ENCODE measurements at regions not wholly inside any gene's neighbourhood (a gene's known extent, or its start where the extent isn't known, plus 50 kb on each side); places are given as distances from the start of the nearest gene placed in this dataset.

DNA sequence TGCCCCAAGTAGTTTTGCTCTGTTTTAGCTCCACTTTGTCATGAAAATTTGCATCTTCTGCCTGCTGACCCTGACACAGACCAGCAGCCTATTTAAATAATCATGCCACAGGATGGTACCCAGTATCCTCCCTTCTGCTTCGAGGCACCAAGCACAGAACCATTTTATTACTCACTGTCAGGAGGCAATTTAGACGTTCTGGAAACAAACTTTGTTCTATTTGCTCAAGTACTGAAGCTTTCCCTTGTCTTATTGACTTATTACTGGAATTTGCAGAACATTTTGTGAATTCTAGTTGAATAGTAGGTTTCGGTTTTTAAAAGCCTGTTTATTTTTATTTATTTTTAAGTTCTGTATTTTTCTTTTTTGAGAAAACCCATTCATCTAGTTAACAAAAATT lies 279.6 kb upstream of the GADL1 start:
- WGBS (ENCODE audit: low lambda C conversion rate), result 26% methylated on average over 3 of the region's 3 CpGs
- Histone ChIP-seq H2AFZ (ENCODE audit: low read length) (no peak overlapping the region), H3K4me3 (replicated peaks in 1 of 3; ENCODE audit: insufficient read depth in 1 of 3, low read depth in 2 of 3, low read length in 3 of 3) (no peak overlapping the region), H4K20me1 (ENCODE audit: insufficient read depth, low read length) (no peaks in the 10 kb centered on the region), H3K36me3 (replicated peaks in 1 of 2; ENCODE audit: control insufficient read depth in 1 of 2, insufficient read depth in 2 of 2, low read length in 2 of 2) (no peaks in the 10 kb centered on the region), H3K9ac (ENCODE audit: insufficient read depth, low read depth, low read length) (no peak overlapping the region), H3K79me2 (ENCODE audit: insufficient read depth, low read length) (no peaks in the 10 kb centered on the region), H3K4me2 (ENCODE audit: low read depth, low read length) (no peak overlapping the region), H3K4me1 (ENCODE audit: insufficient read depth, low read length) (0 out of 2 replicates have a peak, but pooled peaks cover 5% of the 10 kb centered on the region), H3K27me3 (ENCODE audit: control insufficient read depth in 1 of 2, insufficient read depth in 2 of 2, low read length in 2 of 2) (no peaks in the 10 kb centered on the region), H3K27ac (ENCODE audit: extremely low read length, insufficient read depth, low read length) (no peak overlapping the region), H3K9me3 (ENCODE audit: low read length) (no peaks in the 10 kb centered on the region)
- in situ Hi-C loops (cut with HindIII; ENCODE audit: extremely low pct_ligation_motif_present, low pct_unique_long_range_greater_than_20kb) (no loop called here), intact Hi-C loops (cut with micrococcal nuclease; ENCODE audit: unreplicated experiment) (no loop called here)
- ChIA-PET CTCF (ENCODE audit: low intra/inter-chr PET ratio, low total read pairs) (no interaction called here), POLR2A (no interaction called here)
- DNase-seq (ENCODE audit: low spot score), result no peak
- no peak for TF ChIP-seq RBAK (CRISPR knock-in tag; IDR thresholded peaks at IDR 0.05)
- TF ChIP-seq, protein P1, sequence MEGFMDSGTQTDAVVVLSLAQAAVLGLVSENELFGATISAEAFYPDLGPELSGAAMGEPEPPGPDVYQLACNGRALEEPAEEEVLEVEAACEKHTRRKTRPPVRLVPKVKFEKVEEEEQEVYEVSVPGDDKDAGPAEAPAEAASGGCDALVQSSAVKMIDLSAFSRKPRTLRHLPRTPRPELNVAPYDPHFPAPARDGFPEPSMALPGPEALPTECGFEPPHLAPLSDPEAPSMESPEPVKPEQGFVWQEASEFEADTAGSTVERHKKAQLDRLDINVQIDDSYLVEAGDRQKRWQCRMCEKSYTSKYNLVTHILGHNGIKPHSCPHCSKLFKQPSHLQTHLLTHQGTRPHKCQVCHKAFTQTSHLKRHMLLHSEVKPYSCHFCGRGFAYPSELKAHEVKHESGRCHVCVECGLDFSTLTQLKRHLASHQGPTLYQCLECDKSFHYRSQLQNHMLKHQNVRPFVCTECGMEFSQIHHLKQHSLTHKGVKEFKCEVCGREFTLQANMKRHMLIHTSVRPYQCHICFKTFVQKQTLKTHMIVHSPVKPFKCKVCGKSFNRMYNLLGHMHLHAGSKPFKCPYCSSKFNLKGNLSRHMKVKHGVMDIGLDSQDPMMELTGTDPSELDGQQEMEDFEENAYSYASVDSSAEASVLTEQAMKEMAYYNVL (CRISPR knock-in tag; IDR thresholded peaks at IDR 0.05; ENCODE audit: borderline replicate concordance), result no peak
- no peak for TF ChIP-seq ZNF124 (CRISPR knock-in tag; IDR thresholded peaks at IDR 0.05)
- TF ChIP-seq ZNF720 (CRISPR knock-in tag; IDR thresholded peaks at IDR 0.05), result no peak
- no peak for TF ChIP-seq KLF16 (CRISPR knock-in tag; IDR thresholded peaks at IDR 0.05)
- no peak for TF ChIP-seq STAT5B (CRISPR knock-in tag; IDR thresholded peaks at IDR 0.05)
- no peak for TF ChIP-seq PHF20 (CRISPR knock-in tag; IDR thresholded peaks at IDR 0.05)
- TF ChIP-seq SNRNP70 (IDR thresholded peaks at IDR 0.05; ENCODE audit: low read depth, low read length), result no peak
- TF ChIP-seq, protein P2, sequence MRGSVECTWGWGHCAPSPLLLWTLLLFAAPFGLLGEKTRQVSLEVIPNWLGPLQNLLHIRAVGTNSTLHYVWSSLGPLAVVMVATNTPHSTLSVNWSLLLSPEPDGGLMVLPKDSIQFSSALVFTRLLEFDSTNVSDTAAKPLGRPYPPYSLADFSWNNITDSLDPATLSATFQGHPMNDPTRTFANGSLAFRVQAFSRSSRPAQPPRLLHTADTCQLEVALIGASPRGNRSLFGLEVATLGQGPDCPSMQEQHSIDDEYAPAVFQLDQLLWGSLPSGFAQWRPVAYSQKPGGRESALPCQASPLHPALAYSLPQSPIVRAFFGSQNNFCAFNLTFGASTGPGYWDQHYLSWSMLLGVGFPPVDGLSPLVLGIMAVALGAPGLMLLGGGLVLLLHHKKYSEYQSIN (CRISPR knock-in tag; IDR thresholded peaks at IDR 0.05; ENCODE audit: borderline replicate concordance), result no peak
- TF ChIP-seq ZNF296 (CRISPR knock-in tag; conservative IDR thresholded peaks at IDR 0.05), result no peak
- no peak for TF ChIP-seq ZNF569 (CRISPR knock-in tag; IDR thresholded peaks at IDR 0.05; ENCODE audit: borderline replicate concordance)
- FAIRE-seq, result no peak
- no peak for ATAC-seq
- no TSS peak for BruUV-seq (replicated peaks)

Data from HepG2 (cell line).